LNCAP (cell line): ENCODE measurements at regions not wholly inside any gene's neighbourhood (a gene's known extent, or its start where the extent isn't known, plus 50 kb on each side); places are given as distances from the start of the nearest gene placed in this dataset.

Experiments used
- CTCF ChIP-seq: fragments of 450-650 bp; IDR thresholded peaks from 2 replicates; pipeline ENCODE4 v1.5.1; 2017; ENCODE audit warnings: mild to moderate bottlenecking

DNA sequence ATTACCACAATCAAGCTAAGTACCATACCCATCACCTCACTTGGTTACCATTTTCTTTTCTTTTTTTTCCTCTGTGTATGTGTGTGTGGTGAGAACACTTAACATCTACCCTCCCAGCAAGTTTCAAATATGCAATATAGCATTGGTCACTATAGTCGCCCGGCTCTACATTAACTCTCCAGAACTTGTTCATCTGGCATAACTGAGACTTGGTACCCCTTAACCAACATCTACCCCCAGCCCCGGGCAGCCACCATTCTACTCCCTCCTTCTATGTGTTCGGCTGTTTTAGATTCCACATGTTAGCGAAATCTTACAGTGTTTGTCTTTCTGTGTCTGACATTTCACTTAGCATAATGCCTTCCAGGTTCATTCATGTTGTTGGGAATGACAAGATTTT lies 89.0 kb upstream of the TOP1 start:
- no peak for TF ChIP-seq CTCF

GRCh38 chr20:40941133-40941610 lies 87.5 kb upstream of the TOP1 start:
- TF ChIP-seq CTCF = no peak

DNA sequence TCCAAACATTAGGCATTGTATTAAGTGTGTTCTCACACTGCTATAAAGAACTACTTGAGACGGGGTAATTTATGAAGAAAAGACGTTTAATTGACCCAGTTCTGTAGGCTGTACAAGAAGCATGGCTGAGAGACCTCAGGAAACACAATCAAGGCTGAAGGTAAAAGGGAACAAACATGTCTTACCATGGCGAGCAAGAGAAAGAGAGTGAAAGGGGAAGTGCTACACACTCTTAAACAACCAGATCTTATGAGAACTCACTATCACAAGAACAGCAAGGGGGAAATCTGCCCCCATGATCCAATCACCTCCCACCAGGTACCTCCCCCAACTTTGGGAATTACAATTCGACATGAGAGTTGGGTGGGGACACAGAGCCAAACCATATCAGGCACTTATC lies 86.6 kb upstream of the TOP1 start:
- TF ChIP-seq CTCF = no peak

- TF ChIP-seq CTCF = no peak
These were observed 85.8 kb upstream of the TOP1 start for GRCh38 chr20:40942775-40943174.

- TF ChIP-seq CTCF = no peak
These were observed 85.0 kb upstream of the TOP1 start for GRCh38 chr20:40943591-40943990.

DNA sequence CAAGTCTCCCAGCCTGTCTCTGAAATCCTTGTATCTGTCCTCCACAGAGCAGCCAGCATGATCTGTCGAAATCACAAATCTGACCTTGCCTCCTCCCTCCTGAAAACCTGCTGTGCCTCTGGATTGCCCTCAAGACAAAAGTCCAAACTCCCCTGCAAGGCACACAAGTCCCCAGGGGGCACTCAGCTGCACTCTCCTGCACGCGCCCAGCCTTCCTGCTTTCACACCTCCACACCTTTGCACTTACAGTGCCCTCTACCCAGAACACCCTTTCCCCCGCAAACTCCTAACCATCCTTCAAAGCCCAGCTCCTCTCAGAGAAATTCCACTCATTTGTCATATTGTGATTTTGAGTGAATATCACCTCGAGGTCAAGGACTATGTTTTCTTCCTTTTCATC lies 83.4 kb upstream of the TOP1 start:
- no peak for TF ChIP-seq CTCF

GRCh38 chr20:40945754-40946450 lies 82.7 kb upstream of the TOP1 start:
- TF ChIP-seq CTCF = peak; percentile 71

GRCh38 chr20:40946451-40946850 lies 82.2 kb upstream of the TOP1 start:
- no peak for TF ChIP-seq CTCF
